Kidney capillary endothelial cell (primary cell): ENCODE measurements at regions not wholly inside any gene's neighbourhood (a gene's known extent, or its start where the extent isn't known, plus 50 kb on each side); places are given as distances from the start of the nearest gene placed in this dataset.
"Not testable (repeated sequence)": the region's sequence is repeated elsewhere in the genome, so short reads cannot be mapped to it uniquely, and the experiment has no call there.

ENCODE experiments used
- DNase-seq: peaks from one replicate; pipeline ENCODE4 v3.0.0-alpha.2; 2018; ENCODE audit warnings: low spot score

GRCh38 chr2:10223932-10224720 lies 78.6 kb upstream of the HPCAL1 start:
- no peak for DNase-seq

DNA sequence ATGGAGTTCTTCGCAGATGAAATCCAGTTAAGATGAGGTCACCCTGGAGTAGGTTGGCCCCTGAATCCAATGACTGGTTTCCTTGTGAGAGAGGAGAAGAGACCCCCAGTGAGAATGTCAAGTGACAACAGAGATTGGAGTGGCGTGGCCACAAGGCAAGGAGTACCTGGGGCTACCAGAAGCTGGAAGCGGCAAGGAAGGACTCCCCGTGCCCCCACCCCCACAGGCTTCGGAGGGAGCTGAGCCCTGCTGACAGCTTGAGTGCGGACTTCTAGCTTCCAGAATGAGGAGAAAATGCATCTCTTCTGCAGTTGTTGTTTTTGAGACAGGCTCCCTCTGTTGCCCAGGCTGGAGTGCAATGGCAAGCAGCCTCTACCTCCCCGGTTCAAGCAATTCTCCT lies 78.0 kb upstream of the HPCAL1 start:
- no peak for DNase-seq

- no peak for DNase-seq
These were observed 77.2 kb upstream of the HPCAL1 start for GRCh38 chr2:10225291-10226037.

DNA sequence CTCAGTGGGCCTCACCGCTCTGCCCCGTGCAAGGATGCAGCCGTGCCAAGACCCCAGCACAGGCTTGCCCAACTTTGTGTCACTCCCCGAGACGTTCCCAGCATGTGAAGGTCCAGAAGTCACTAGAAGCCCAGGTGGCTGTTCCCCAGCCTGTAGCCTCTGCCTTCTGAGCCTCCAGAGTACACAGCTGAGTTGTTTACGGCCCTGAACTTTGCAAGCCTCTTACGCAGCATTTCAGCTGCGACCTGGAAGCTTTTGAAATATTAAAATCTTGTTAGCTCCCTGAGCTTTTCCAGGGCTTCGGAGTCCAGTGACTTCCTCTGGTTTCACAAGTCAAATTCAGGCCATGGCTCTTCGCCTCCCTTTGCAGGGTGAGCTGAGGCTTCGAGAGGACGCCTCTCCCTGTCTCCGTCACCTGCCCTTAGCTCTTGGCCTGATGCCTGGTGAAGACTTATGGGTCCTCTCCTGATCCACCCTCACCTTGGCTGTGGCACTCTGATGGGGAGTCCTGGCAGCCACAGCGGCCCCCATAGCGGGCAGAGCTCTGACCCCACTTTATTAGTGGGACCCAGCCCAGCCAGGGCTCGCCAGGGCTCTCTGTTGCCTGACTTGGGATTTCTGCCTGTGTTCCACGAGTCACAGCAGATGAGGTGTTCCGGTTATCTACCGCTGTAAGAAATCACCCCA lies 76.5 kb upstream of the HPCAL1 start:
- DNase-seq, result no peak

- no peak for DNase-seq
These were observed 73.9 kb upstream of the HPCAL1 start for GRCh38 chr2:10228611-10229365.

DNA sequence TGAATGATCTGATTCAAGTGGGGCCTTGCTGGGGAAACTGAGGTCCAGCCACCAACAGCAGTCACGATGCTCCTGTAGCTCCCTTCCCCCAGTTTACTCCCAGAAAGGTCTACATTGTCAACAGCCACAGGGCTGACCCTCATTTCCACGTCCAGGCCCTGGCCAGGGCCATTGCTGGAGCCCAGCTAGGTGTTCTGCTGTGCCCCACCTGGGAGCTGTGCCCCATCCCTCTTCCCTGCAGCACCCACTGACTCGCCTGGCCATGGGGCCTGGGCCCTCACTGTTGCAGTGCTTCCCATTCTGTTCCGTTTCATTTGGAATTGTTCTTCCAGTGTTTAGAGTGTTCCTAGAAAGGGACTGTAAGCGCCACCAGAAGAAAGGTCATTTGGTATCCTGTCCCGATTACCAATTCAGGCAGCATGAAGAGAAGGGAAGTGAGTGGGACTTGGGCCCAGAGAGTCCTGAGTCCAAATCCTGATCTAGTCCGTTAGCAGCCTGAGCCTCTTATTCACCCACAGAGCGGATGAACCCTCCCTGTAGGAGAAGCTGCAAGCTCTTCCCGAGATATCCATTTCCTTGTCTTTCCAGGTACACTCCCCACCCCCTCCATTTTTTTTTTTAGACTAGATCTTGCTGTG lies 73.1 kb upstream of the HPCAL1 start:
- no peak for DNase-seq

GRCh38 chr2:10230499-10230898 lies 72.2 kb upstream of the HPCAL1 start:
- DNase-seq, result no peak

DNA sequence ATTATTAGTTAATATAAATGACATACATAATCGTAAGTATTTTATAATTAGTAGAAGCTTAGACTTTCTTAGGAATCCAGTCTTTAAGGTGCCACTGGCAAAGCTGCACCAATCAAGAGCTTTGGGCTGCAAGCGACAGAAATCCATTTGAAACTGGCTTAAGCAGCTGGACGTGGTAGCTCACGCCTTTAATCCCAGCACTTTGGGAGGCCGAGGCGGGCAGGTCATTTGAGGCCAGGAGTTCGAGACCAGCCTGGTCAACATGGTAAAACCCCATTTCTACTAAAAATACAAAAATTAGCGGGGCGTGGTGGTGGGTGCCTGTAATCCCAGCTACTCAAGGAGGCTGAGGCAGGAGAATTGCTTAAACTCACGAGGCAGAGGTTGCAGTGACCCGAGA lies 71.8 kb upstream of the HPCAL1 start:
- DNase-seq, result not testable (repeated sequence)

DNA sequence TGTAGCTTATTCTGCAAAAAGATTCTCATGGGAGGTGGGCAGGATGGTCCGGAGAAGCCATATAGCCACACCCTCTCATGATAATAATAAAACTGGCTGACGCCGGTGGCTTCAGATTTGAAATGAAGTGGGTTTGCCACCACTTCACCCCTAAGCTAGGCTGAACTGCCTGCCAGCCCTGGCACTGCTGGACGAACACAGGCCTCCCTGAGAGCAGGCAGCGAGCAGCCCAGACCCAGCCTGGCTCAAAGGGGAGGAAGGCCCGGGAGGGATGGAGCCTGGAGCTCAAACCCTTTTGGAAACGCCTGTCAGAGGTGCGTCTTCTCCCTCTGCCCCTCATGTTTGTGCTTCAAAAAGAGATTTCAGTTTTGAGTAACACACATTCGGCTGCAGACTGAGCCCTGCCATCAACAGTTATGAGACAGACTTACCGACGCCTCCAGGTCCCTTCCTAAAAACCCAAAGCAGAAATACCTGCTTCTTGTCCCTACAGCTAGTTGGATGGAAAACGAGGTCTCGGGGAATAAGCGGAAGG lies 71.1 kb upstream of the HPCAL1 start:
- DNase-seq, result no peak

- no peak for DNase-seq
These were observed 70.4 kb upstream of the HPCAL1 start for GRCh38 chr2:10232096-10232815.

DNA sequence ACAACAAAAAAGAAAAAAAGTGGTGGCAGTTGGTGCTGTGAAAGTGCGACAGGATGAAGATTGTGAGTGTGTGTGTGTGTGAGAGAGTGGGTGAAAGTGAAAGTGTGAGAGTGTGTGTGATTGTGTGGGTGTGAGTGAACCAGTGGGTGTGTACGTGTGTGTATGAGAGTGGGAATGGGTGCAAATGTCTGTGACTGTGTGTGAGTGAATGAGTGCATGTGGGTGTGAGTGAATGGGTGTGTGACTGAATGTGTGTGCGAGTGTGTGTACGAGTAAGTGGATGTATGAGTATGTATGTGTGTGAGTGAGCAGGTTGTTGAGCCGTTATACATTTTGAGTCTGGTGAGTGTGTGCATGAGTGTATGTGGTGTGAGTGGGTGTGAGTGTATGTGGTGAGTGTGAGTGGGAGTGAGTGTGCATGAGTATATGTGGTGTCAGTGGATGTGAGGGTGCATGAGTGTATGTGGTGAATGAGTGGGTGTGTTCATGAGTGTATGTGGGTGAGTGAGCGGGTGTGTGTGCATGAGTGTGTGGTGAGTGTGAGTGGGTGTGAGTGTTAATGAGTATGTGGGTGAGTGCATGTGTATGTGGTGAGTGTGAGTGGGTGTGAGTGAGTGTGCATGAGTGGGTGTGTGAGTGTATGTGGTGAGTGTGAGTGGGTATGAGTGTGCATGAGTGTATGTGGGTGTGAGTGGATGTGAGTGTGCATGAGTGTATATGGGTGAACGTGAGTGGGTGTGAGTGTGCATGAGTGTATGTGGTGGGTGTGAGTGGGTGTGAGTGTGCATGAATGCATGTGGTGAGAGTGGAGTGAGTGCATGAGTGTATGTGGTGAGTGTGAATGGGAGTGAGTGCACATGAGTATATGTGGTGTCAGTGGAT lies 69.3 kb upstream of the HPCAL1 start:
- DNase-seq, result no peak

- DNase-seq, result no peak
These were observed 68.7 kb upstream of the HPCAL1 start for GRCh38 chr2:10234013-10234306.

- DNase-seq, result no peak
These were observed 68.2 kb upstream of the HPCAL1 start for GRCh38 chr2:10234409-10235094.

GRCh38 chr2:10235099-10235908 lies 67.4 kb upstream of the HPCAL1 start:
- no peak for DNase-seq

DNA sequence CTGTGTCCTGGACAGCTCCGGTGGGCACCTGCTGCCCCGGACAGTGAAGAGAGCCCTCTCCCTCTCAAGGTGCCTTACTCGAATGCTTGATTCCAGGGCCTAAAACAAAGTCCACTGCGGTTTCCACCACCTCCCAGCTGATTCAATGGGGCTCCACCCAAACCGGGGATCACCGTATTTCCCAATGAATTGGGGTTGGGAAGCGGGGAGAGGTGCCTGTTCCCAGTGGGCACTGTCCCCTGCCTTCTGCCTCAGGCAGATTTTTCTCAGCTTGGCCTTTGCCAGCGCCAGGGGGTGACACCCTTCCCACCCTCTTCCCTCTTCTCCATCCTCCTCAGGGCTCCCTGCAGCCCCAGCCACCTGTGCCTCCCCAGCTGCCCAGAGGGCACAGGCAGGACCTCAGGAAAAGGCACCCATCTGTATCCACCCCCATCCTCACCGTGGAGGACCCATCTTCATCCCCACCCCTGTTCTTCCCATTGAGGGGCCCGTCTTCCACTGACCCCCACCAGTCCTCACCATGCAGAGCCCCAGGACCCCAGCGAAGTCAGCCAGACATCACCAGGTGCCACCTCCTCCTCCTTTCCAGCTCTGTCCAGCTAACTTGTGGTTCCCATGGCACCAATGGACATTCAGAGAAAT lies 66.7 kb upstream of the HPCAL1 start:
- DNase-seq, result no peak

DNA sequence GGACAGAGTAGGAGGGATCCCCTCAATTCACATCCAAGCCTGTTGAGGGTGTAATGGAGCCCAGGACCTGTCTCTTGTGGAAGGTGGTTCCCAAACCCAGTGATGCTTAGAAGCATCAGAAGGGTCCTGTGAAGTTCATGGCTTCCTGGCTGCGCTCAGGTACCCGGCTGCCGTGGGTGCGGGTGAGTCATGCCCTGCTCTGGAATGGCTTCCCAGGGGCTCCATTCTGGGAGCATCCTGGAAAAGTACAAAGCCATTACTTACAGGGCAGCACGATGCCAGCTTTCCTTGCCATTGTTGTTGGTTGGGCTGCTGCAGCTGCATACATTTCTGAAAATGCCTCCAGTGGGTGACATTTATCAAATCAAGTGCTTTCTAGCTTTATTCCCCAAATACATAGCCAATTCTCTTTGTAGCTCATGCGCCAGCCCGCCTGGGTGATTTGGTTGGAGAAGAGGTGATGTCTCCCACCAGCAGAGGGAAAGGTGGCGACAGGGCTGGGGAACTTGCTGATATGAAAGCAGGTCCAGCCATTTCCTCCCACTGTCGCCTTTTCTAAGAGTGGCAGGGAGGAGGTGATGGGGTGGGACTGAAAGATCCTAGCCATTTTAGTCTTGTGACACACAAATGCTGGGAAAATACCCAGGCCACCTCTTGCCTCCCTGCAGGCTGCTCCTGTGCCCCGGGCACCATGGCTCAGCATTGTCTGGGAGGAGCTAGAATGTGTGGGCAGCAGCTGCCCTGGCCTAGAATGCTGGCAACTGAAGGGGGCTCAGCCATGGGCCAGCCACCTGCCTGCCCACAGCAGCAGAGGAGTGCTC lies 65.9 kb upstream of the HPCAL1 start:
- no peak for DNase-seq
